ENCODE measurements at regions not wholly inside any gene's neighbourhood (a gene's known extent, or its start where the extent isn't known, plus 50 kb on each side); places are given as distances from the start of the nearest gene placed in this dataset.

DNA sequence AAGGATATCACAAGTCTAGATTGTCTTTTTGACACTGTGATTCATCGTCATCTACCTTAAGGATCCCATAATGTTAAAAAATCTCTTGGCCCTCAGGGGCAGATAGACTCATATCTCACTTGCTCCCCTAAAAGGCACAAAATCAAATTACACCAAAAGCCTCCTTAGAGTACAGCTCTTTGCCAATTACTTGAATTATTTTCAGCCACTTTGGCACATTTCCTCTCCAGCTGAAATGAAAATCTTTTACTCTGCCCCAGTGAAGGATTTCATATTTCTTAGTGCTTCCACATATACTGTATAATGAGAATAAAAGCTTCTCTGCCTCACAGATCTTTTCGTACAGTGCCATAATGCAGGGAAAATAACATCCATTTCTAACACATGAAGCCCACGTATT, 190.7 kb upstream of the GBE1 start:
- H3K9me2 ChIP-seq (replicated peaks; ENCODE audit: insufficient read depth, low read length): no peaks in the 10 kb centered on the region
- TF ChIP-seq, protein P1, sequence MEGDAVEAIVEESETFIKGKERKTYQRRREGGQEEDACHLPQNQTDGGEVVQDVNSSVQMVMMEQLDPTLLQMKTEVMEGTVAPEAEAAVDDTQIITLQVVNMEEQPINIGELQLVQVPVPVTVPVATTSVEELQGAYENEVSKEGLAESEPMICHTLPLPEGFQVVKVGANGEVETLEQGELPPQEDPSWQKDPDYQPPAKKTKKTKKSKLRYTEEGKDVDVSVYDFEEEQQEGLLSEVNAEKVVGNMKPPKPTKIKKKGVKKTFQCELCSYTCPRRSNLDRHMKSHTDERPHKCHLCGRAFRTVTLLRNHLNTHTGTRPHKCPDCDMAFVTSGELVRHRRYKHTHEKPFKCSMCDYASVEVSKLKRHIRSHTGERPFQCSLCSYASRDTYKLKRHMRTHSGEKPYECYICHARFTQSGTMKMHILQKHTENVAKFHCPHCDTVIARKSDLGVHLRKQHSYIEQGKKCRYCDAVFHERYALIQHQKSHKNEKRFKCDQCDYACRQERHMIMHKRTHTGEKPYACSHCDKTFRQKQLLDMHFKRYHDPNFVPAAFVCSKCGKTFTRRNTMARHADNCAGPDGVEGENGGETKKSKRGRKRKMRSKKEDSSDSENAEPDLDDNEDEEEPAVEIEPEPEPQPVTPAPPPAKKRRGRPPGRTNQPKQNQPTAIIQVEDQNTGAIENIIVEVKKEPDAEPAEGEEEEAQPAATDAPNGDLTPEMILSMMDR (IDR thresholded peaks at IDR 0.05; ENCODE audit: insufficient read depth, low read length, poor library complexity, severe bottlenecking): no peak
- no peak for TF ChIP-seq EZH2phosphoT487 (conservative IDR thresholded peaks at IDR 0.05; ENCODE audit: low read length)
- H3K27ac ChIP-seq (ENCODE audit: low read depth, low read length): no peak overlapping the region
- H2AFZ ChIP-seq (ENCODE audit: low read depth, low read length, severe bottlenecking): no peak overlapping the region
- H3K4me2 ChIP-seq (ENCODE audit: low read depth, low read length, poor library complexity, severe bottlenecking): no peak overlapping the region
- H3K79me2 ChIP-seq (ENCODE audit: insufficient read depth, low read length): no peaks in the 10 kb centered on the region
- H3K9ac ChIP-seq (ENCODE audit: low read length): no peak overlapping the region
- no peaks in the 10 kb centered on the region for H4K20me1 ChIP-seq (ENCODE audit: low read depth, low read length)
- no peak overlapping the region for H3K4me3 ChIP-seq (ENCODE audit: insufficient read depth, low read length, poor library complexity, severe bottlenecking)
- no peaks in the 10 kb centered on the region for H3K36me3 ChIP-seq (ENCODE audit: low read length)
- no peaks in the 10 kb centered on the region for H3F3A ChIP-seq (ENCODE audit: insufficient read depth)
- no peaks in the 10 kb centered on the region for H3K9me3 ChIP-seq (ENCODE audit: insufficient read depth, low read length)
- no peaks in the 10 kb centered on the region for H3K27me3 ChIP-seq (ENCODE audit: low read length)

DNA sequence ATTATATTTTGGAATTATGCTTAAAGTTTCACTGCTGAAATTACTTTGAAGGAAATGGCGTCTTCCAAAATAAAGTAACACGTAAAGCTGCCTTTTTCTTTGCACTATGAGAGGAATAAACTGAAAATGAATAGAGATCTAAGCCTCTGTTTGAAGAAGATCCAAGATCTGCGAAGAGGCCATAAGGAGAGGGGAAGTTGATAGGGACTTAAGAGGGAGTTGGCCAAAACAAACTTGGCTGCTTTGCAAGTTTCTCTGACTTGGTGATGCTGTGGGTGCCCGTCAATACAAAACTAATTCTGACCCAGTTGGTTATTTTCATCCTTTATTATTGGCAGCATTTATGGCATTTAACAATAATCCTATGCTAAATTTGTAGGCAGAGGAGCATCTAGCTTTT, 190.2 kb upstream of the GBE1 start:
- no peaks in the 10 kb centered on the region for H3K9me3 ChIP-seq (ENCODE audit: insufficient read depth, low read length)
- H3K79me2 ChIP-seq (ENCODE audit: insufficient read depth, low read length): no peaks in the 10 kb centered on the region
- no peaks in the 10 kb centered on the region for H3K9me2 ChIP-seq (replicated peaks; ENCODE audit: insufficient read depth, low read length)
- no peak overlapping the region for H3K27ac ChIP-seq (ENCODE audit: low read depth, low read length)
- H3K36me3 ChIP-seq (ENCODE audit: low read length): no peaks in the 10 kb centered on the region
- TF ChIP-seq EZH2phosphoT487 (conservative IDR thresholded peaks at IDR 0.05; ENCODE audit: low read length): no peak
- TF ChIP-seq, protein P1 (IDR thresholded peaks at IDR 0.05; ENCODE audit: insufficient read depth, low read length, poor library complexity, severe bottlenecking): no peak
- no peak overlapping the region for H3K9ac ChIP-seq (ENCODE audit: low read length)
- H2AFZ ChIP-seq (ENCODE audit: low read depth, low read length, severe bottlenecking): no peak overlapping the region
- no peak overlapping the region for H3K4me3 ChIP-seq (ENCODE audit: insufficient read depth, low read length, poor library complexity, severe bottlenecking)
- H3F3A ChIP-seq (ENCODE audit: insufficient read depth): no peaks in the 10 kb centered on the region
- no peaks in the 10 kb centered on the region for H4K20me1 ChIP-seq (ENCODE audit: low read depth, low read length)
- no peaks in the 10 kb centered on the region for H3K27me3 ChIP-seq (ENCODE audit: low read length)
- no peak overlapping the region for H3K4me2 ChIP-seq (ENCODE audit: low read depth, low read length, poor library complexity, severe bottlenecking)

DNA sequence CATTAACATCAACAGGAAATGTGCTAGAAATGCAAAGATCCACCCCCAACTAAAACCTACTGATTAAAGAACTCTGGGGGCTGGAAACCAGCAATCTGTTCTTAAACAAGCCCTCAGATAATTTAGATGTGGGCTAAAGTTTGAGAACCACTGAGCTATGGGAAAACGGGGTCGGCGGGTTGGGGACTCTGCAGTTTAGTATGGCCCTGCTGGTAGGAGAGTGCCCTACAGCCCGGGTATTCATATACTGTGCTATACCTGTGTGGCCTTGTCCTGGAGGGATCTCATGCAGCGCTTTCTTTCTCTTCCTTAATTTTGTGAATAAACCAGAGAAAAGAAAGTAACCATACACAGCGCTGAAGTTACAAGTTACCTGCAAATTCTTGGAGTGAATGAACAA, 189.7 kb upstream of the GBE1 start:
- TF ChIP-seq, protein P1 (IDR thresholded peaks at IDR 0.05; ENCODE audit: insufficient read depth, low read length, poor library complexity, severe bottlenecking): no peak
- TF ChIP-seq EZH2phosphoT487 (conservative IDR thresholded peaks at IDR 0.05; ENCODE audit: low read length): no peak
- Histone ChIP-seq H3F3A (ENCODE audit: insufficient read depth) (no peaks in the 10 kb centered on the region), H3K27me3 (ENCODE audit: low read length) (no peaks in the 10 kb centered on the region), H2AFZ (ENCODE audit: low read depth, low read length, severe bottlenecking) (no peak overlapping the region), H3K9ac (ENCODE audit: low read length) (no peak overlapping the region), H3K27ac (ENCODE audit: low read depth, low read length) (no peak overlapping the region), H3K4me2 (ENCODE audit: low read depth, low read length, poor library complexity, severe bottlenecking) (no peak overlapping the region), H3K79me2 (ENCODE audit: insufficient read depth, low read length) (no peaks in the 10 kb centered on the region), H3K4me3 (ENCODE audit: insufficient read depth, low read length, poor library complexity, severe bottlenecking) (no peak overlapping the region), H3K9me2 (replicated peaks; ENCODE audit: insufficient read depth, low read length) (no peaks in the 10 kb centered on the region), H3K36me3 (ENCODE audit: low read length) (no peaks in the 10 kb centered on the region), H3K9me3 (ENCODE audit: insufficient read depth, low read length) (no peaks in the 10 kb centered on the region), H4K20me1 (ENCODE audit: low read depth, low read length) (no peaks in the 10 kb centered on the region)

DNA sequence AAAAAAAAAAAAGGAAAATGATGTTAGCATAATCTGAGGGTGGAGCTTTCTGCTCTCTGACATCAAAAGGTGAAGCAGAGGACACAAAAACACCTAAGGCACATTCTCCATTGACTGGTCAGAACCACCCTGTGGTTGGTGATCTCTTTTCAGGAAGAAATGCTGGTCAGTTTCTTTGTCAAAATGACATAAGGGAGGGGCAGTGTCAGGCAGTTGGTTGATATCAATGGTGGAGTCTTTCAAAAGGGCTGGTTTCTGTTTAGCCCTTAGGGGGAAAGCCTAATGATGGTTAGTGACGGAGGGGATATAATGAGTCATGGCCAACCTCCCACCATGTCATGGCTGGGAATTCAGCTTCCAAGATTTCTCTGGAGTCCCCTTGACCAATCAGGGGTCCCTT, 185.9 kb upstream of the GBE1 start:
- no peak overlapping the region for H3K27ac ChIP-seq (ENCODE audit: low read depth, low read length)
- H3K4me3 ChIP-seq (ENCODE audit: insufficient read depth, low read length, poor library complexity, severe bottlenecking): no peak overlapping the region
- no peaks in the 10 kb centered on the region for H3K36me3 ChIP-seq (ENCODE audit: low read length)
- no peak overlapping the region for H3K4me2 ChIP-seq (ENCODE audit: low read depth, low read length, poor library complexity, severe bottlenecking)
- H3K9me3 ChIP-seq (ENCODE audit: insufficient read depth, low read length): no peaks in the 10 kb centered on the region
- no peak overlapping the region for H2AFZ ChIP-seq (ENCODE audit: low read depth, low read length, severe bottlenecking)
- H3K27me3 ChIP-seq (ENCODE audit: low read length): no peaks in the 10 kb centered on the region
- H3K9ac ChIP-seq (ENCODE audit: low read length): no peak overlapping the region
- no peaks in the 10 kb centered on the region for H3K79me2 ChIP-seq (ENCODE audit: insufficient read depth, low read length)
- no peaks in the 10 kb centered on the region for H3K9me2 ChIP-seq (replicated peaks; ENCODE audit: insufficient read depth, low read length)
- no peaks in the 10 kb centered on the region for H4K20me1 ChIP-seq (ENCODE audit: low read depth, low read length)
- TF ChIP-seq EZH2phosphoT487 (conservative IDR thresholded peaks at IDR 0.05; ENCODE audit: low read length): no peak
- TF ChIP-seq, protein P1 (IDR thresholded peaks at IDR 0.05; ENCODE audit: insufficient read depth, low read length, poor library complexity, severe bottlenecking): no peak
- no peaks in the 10 kb centered on the region for H3F3A ChIP-seq (ENCODE audit: insufficient read depth)

Data from SU-DHL-6 (cell line).